ENCODE measurements at regions not wholly inside any gene's neighbourhood (a gene's known extent, or its start where the extent isn't known, plus 50 kb on each side); places are given as distances from the start of the nearest gene placed in this dataset.

GRCh38 chr6:71376830-71377229 is 88.2 kb downstream of the OGFRL1 start:
- TF ChIP-seq ZNF121 (tag by site-specific recombination; IDR thresholded peaks at IDR 0.05) (no peak), CTCF (tag by site-specific recombination; IDR thresholded peaks at IDR 0.05) (no peak), ZNF239 (tag by site-specific recombination; IDR thresholded peaks at IDR 0.05) (no peak), ZNF18 (tag by site-specific recombination; IDR thresholded peaks at IDR 0.05) (no peak), ZBTB21 (tag by site-specific recombination; IDR thresholded peaks at IDR 0.05) (no peak), ZNF596 (tag by site-specific recombination; IDR thresholded peaks at IDR 0.05) (no peak), ZNF292 (tag by site-specific recombination; IDR thresholded peaks at IDR 0.05; ENCODE audit: borderline replicate concordance, low read depth) (no peak), ZEB2 (tag by site-specific recombination; IDR thresholded peaks at IDR 0.05) (no peak), MYNN (tag by site-specific recombination; IDR thresholded peaks at IDR 0.05; ENCODE audit: borderline replicate concordance) (no peak), ZSCAN23 (tag by site-specific recombination; IDR thresholded peaks at IDR 0.05) (no peak), ZNF16 (tag by site-specific recombination; IDR thresholded peaks at IDR 0.05; ENCODE audit: low read depth) (no peak)
- TF ChIP-seq, protein P1, sequence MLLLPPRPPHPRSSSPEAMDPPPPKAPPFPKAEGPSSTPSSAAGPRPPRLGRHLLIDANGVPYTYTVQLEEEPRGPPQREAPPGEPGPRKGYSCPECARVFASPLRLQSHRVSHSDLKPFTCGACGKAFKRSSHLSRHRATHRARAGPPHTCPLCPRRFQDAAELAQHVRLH (tag by site-specific recombination; IDR thresholded peaks at IDR 0.05), result no peak
- TF ChIP-seq, protein P2, sequence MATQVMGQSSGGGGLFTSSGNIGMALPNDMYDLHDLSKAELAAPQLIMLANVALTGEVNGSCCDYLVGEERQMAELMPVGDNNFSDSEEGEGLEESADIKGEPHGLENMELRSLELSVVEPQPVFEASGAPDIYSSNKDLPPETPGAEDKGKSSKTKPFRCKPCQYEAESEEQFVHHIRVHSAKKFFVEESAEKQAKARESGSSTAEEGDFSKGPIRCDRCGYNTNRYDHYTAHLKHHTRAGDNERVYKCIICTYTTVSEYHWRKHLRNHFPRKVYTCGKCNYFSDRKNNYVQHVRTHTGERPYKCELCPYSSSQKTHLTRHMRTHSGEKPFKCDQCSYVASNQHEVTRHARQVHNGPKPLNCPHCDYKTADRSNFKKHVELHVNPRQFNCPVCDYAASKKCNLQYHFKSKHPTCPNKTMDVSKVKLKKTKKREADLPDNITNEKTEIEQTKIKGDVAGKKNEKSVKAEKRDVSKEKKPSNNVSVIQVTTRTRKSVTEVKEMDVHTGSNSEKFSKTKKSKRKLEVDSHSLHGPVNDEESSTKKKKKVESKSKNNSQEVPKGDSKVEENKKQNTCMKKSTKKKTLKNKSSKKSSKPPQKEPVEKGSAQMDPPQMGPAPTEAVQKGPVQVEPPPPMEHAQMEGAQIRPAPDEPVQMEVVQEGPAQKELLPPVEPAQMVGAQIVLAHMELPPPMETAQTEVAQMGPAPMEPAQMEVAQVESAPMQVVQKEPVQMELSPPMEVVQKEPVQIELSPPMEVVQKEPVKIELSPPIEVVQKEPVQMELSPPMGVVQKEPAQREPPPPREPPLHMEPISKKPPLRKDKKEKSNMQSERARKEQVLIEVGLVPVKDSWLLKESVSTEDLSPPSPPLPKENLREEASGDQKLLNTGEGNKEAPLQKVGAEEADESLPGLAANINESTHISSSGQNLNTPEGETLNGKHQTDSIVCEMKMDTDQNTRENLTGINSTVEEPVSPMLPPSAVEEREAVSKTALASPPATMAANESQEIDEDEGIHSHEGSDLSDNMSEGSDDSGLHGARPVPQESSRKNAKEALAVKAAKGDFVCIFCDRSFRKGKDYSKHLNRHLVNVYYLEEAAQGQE (tag by site-specific recombination; IDR thresholded peaks at IDR 0.05), result no peak
